ACC112 (cell line): ENCODE measurements at regions not wholly inside any gene's neighbourhood (a gene's known extent, or its start where the extent isn't known, plus 50 kb on each side); places are given as distances from the start of the nearest gene placed in this dataset.

ENCODE experiments used
- H2AFZ ChIP-seq: fragments of 200-600 bp; sonication (generic); one replicate; pipeline ENCODE4 v1.6.0; 2017; ENCODE audit warnings: antibody characterized with exemption, low read length; ENCODE audit not compliant: unreplicated experiment
- H3K27ac ChIP-seq: fragments of 200-600 bp; sonication (generic); 2 replicates; pipeline ENCODE4 v1.5.1; 2014; ENCODE audit warnings: low read depth, mild to moderate bottlenecking, antibody characterized with exemption, low read length, moderate library complexity
- H3K27me3 ChIP-seq: fragments of 200-600 bp; sonication (generic); 2 replicates; pipeline ENCODE4 v1.6.1; 2014; ENCODE audit warnings: mild to moderate bottlenecking, antibody characterized with exemption, low read length, moderate library complexity, mixed read lengths; ENCODE audit not compliant: insufficient read depth
- H3K36me3 ChIP-seq: fragments of 200-600 bp; sonication (generic); 2 replicates; pipeline ENCODE4 v1.6.1; 2016; ENCODE audit warnings: mild to moderate bottlenecking, antibody characterized with exemption, low read length, moderate library complexity, mixed read lengths; ENCODE audit not compliant: insufficient read depth
- H3K4me1 ChIP-seq: fragments of 200-600 bp; sonication (generic); one replicate; pipeline ENCODE4 v1.6.1; 2016; ENCODE audit warnings: low read length, mixed read lengths; ENCODE audit not compliant: insufficient read depth, unreplicated experiment, control insufficient read depth
- H3K4me3 ChIP-seq: fragments of 200-600 bp; sonication (generic); 2 replicates; pipeline ENCODE4 v1.5.1; 2014; ENCODE audit warnings: mild to moderate bottlenecking, low read depth, low read length
- H3K79me2 ChIP-seq: fragments of 200-600 bp; sonication (generic); one replicate; pipeline ENCODE4 v1.6.0; 2016; ENCODE audit warnings: low read length; ENCODE audit not compliant: control insufficient read depth, unreplicated experiment, insufficient read depth

DNA sequence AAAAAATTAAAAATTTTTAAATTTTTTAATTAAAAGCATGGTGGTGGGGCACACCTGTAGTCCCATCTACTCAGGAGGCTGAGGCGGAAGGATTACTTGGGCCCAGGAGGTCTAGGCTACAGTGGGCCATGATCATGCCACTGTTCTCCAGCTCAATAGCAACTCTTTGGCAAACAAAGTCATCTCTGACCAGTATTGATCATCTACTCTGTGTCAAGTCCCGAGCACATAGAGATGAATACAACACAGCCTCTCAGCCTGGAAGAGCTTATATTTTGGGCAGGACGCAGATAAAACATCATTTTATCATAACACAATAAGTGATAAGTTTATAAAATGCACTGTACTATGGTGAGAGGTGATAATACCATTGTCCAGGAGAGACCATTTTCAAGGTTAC is 281.6 kb upstream of the GADL1 start:
- Histone ChIP-seq H3K36me3 (no peaks in the 10 kb centered on the region), H3K4me3 (no peak overlapping the region), H3K79me2 (no peaks in the 10 kb centered on the region), H2AFZ (no peak overlapping the region), H3K4me1 (peaks cover 10% of the 10 kb centered on the region), H3K27me3 (no peaks in the 10 kb centered on the region), H3K27ac (no peak overlapping the region)

DNA sequence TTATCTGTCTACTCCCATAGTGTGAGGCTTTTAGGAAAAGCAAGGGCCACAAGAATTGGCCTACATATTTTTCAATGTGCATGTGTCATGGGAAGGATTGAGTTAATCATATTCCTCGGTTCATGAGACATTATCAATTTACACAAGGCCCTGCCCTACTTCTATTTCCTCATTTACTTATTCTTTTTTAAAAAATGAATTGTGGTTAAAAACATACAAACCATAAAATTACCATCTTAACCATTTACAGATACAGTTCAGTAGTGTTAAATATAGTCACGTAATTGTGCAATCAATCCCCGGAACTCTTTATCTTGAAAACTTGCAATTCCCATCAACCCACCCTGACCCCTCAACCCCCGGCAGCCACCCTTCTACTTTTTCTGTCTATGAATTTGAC is 284.0 kb upstream of the GADL1 start:
- Histone ChIP-seq H3K36me3 (no peaks in the 10 kb centered on the region), H2AFZ (no peak overlapping the region), H3K4me3 (no peak overlapping the region), H3K27ac (no peak overlapping the region), H3K27me3 (no peaks in the 10 kb centered on the region), H3K4me1 (no peaks in the 10 kb centered on the region), H3K79me2 (no peaks in the 10 kb centered on the region)

DNA sequence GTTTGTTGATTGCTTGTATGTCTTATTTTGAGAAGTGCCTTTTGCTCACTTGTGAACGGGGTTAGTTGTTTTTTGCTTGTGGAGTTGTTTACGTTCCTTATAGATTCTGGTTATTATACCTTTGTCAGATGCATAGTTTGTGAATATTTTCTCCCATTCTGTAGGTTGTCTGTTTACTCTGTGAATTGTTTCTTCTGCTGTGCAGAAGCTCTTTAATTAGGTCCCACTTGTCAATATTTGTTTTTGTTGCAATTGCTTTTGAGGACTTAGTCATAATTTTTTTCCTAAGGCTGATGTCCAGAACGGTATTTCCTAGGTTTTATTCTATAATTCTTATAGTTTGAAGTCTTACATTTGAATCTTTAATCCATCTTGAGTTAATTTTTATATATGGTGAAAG is 285.3 kb upstream of the GADL1 start:
- H3K4me1 ChIP-seq = no peaks in the 10 kb centered on the region
- no peaks in the 10 kb centered on the region for H3K27me3 ChIP-seq
- H3K36me3 ChIP-seq = no peaks in the 10 kb centered on the region
- no peak overlapping the region for H3K4me3 ChIP-seq
- no peaks in the 10 kb centered on the region for H3K79me2 ChIP-seq
- no peak overlapping the region for H3K27ac ChIP-seq
- no peak overlapping the region for H2AFZ ChIP-seq

DNA sequence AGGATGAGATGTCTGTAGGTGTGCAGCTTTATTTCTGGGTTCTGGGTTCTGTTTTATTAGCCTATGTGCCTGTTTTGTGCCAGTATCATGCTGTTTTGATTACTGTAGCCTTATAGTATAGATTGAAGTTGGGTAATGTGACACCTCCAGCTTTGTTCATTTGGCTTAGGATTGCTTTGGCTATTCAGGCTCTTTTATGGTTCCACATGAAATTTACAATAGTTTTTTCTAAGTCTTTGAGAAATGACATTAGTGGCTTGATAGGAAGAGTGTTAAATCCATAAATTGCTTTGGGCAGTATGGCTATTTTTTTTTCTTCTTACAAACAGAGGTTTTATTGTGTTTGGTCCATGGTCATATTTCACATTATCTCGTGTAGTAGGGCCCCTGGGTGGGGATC is 285.8 kb upstream of the GADL1 start:
- H3K4me3 ChIP-seq = no peak overlapping the region
- no peaks in the 10 kb centered on the region for H3K27me3 ChIP-seq
- H3K36me3 ChIP-seq = no peaks in the 10 kb centered on the region
- H3K4me1 ChIP-seq = no peaks in the 10 kb centered on the region
- H2AFZ ChIP-seq = no peak overlapping the region
- no peaks in the 10 kb centered on the region for H3K79me2 ChIP-seq
- no peak overlapping the region for H3K27ac ChIP-seq

DNA sequence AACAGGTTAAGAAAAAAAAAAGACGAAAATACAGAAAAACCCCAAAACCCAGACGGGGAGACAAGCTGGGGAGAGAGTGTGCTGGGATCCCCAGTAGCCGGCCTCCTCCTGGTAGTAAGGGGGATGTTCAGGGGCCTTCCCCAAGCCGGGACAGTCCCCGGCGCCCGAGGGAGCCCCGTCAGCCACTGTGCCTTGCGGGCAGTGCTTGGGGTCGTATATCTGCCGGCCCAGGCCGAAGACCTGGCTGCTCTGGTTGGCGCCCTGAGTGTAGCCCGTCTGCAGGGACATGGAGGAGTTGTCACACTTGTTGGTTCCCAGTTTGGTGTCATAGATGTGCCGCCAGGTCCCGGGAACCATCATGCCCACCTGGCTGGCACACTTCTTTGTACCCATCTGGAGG is 287.2 kb upstream of the GADL1 start:
- Histone ChIP-seq H3K4me3 (no peak overlapping the region), H3K4me1 (no peaks in the 10 kb centered on the region)

DNA sequence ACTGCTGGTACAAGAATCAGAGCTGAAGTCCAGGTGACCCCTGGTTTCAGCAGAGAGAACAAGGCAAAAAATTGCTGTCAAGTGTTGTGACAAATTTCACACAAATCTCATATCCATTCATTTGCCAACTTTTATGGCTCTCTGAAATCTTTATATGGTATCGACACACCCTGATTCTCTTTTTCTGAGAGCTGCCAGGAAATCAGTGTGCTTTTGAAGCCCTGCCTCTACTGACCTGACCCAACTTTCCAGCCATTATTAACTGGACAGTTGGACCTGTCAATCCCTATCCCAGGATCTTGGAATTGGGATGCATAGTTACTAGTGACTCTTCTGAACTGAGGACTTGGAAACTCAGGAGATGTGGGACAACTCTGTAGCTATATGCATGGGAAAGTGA is 288.2 kb upstream of the GADL1 start:
- H3K4me1 ChIP-seq = no peaks in the 10 kb centered on the region

More for the DNA sequence above, 287.2 kb upstream of the GADL1 start:
- Histone ChIP-seq H3K27me3 (no peaks in the 10 kb centered on the region), H3K27ac (no peak overlapping the region), H3K79me2 (no peaks in the 10 kb centered on the region), H2AFZ (no peak overlapping the region), H3K36me3 (no peaks in the 10 kb centered on the region)

DNA sequence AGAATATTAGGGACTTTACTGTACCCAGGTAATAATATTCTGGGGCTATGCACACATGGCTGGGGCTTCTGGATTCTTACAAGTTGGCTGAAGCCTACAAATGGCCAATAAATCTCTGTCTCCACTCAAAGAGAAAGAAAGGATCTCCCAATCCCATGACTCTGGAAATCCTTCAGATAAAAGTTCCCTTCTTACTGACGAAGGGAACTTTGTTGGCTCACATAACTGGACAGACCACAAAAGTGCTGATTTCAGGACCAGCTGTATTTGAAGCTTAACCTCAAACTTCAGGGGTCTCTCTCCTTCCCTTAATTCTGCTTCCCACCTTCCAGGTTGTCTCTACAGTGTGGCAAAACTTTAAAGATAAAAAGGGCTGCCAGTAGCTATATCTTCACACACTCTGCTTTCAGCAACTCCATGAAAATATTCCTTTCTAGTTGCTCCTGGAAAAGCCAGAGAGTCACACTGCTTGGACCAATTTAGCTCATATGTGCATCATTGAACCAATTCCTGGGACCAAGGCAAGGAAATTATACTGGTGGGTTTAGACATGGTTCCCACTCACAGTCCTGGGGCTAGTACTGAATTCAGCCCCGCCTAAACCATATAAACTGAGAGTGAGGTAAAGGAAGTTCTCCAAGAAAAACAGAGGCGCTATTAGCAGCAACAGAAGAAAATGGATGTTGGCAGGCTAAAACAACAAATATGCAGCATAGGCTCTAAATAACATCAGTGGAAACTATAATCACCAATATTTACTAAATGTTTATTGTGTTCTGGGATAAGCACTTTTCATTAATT is 290.0 kb upstream of the GADL1 start:
- Histone ChIP-seq H3K27ac (no peak overlapping the region), H3K4me1 (no peaks in the 10 kb centered on the region), H3K4me3 (no peak overlapping the region), H3K79me2 (no peaks in the 10 kb centered on the region), H2AFZ (no peak overlapping the region), H3K27me3 (no peaks in the 10 kb centered on the region), H3K36me3 (no peaks in the 10 kb centered on the region)

More for the DNA sequence above, 288.2 kb upstream of the GADL1 start:
- Histone ChIP-seq H3K79me2 (no peaks in the 10 kb centered on the region), H3K4me3 (no peak overlapping the region), H3K27me3 (no peaks in the 10 kb centered on the region), H3K36me3 (no peaks in the 10 kb centered on the region), H2AFZ (no peak overlapping the region), H3K27ac (no peak overlapping the region)

DNA sequence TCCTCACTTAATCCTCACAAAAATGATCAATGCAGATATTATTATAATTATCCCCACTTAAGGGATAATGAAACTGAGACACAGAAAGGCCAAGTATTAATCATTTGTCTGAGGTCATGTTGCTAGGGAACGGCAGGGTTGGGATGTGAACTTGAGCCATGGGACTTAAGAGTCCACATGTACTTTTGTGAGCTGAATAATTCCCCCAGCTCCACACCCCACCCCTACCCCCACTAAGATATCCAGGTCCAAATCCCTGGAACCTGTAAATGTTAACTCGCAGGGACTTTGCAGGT is 290.5 kb upstream of the GADL1 start:
- Histone ChIP-seq H3K79me2 (no peaks in the 10 kb centered on the region), H3K27ac (no peak overlapping the region), H3K27me3 (no peaks in the 10 kb centered on the region), H3K4me1 (no peaks in the 10 kb centered on the region), H3K36me3 (no peaks in the 10 kb centered on the region), H2AFZ (no peak overlapping the region), H3K4me3 (no peak overlapping the region)

DNA sequence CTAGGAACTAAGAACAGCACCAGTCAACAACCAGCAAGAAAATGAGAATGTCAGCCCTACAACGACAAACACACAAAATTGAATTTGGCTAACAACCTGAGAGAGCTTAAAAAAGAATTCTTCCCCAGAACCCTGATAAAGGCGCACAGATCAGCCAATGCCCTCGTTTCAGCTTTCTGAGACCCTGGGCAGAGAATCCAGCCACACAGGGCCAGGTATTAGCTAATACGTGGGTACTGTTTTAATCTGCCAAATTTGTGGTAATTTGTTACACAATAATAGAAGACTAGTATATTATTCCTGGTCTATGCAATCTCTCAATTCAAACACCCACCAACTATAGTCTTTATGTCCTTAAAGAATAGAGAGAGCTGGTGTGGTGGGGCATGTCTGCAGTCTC is 291.6 kb upstream of the GADL1 start:
- H3K4me3 ChIP-seq = no peak overlapping the region
- no peaks in the 10 kb centered on the region for H3K4me1 ChIP-seq
- H3K27ac ChIP-seq = no peak overlapping the region
- H2AFZ ChIP-seq = no peak overlapping the region
- no peaks in the 10 kb centered on the region for H3K79me2 ChIP-seq
- H3K36me3 ChIP-seq = no peaks in the 10 kb centered on the region
- H3K27me3 ChIP-seq = no peaks in the 10 kb centered on the region

DNA sequence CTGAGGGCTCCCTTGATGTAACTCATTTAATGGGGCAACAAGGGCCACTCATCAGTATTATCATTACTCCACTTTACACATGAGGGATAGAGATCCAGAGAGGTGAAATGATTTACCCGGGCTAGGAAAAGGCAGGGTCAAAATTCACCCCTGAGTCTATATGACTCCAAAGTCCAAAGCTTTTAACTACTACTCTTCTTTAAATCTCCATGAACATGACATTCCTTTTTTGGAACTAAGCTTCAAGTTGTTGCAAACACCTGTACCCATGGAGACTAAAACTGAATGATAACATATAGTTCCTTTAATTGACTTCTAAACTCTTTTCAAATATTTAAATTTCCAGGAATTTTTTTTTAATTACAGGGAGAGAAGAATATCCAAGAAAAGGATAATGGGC is 292.9 kb upstream of the GADL1 start:
- Histone ChIP-seq H3K79me2 (no peaks in the 10 kb centered on the region), H3K4me3 (no peak overlapping the region), H3K36me3 (no peaks in the 10 kb centered on the region), H3K4me1 (no peaks in the 10 kb centered on the region), H2AFZ (no peak overlapping the region), H3K27ac (no peak overlapping the region), H3K27me3 (no peaks in the 10 kb centered on the region)

DNA sequence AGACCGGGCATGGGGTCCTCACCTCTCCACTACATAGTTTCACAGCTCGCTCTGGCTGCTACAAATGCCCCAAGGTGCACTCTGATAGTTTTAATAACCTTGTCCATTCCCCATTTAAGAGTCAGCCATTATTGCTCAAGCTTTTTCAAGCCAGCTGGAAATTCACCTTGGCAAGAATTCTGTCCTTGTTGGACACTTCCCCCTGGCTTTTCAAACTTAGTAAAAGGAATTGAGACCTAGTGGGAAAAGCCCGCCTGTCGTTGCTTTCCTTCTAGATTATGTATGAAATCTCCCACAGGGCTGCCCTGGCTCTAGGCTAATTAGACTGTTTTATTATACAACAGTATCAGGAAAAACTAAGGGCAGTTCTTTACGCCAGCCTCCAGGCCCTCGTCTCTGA is 293.7 kb upstream of the GADL1 start:
- H3K27ac ChIP-seq = no peak overlapping the region
- H3K4me1 ChIP-seq = no peaks in the 10 kb centered on the region
- H2AFZ ChIP-seq = no peak overlapping the region
- H3K79me2 ChIP-seq = no peaks in the 10 kb centered on the region
- H3K4me3 ChIP-seq = no peak overlapping the region
- no peaks in the 10 kb centered on the region for H3K36me3 ChIP-seq
- H3K27me3 ChIP-seq = no peaks in the 10 kb centered on the region
